ENCODE measurements at regions not wholly inside any gene's neighbourhood (a gene's known extent, or its start where the extent isn't known, plus 50 kb on each side); places are given as distances from the start of the nearest gene placed in this dataset.

GRCh38 chr10:131450216-131450765, 138.8 kb upstream of the TCERG1L start:
- Histone ChIP-seq H3K4me3 (no peak overlapping the region), H3K9me3 (no peaks in the 10 kb centered on the region), H3K4me1 (no peaks in the 10 kb centered on the region), H3K27ac (no peak overlapping the region), H3K4me2 (no peak overlapping the region)
- DNase-seq (ENCODE audit: low read depth in 1 of 2, low spot score in 1 of 2) (no peak), ATAC-seq (no peak), FAIRE-seq (no peak)
- WGBS (ENCODE audit: missing lambda C conversion rate) = 39% methylated on average over 6 of the region's 7 CpGs
- ChIA-PET CTCF (no interaction called here), POLR2A (no interaction called here)
- TF ChIP-seq NPAS2 (CRISPR knock-in tag; IDR thresholded peaks at IDR 0.05; ENCODE audit: borderline replicate concordance) (no peak), ELK1 (IDR thresholded peaks at IDR 0.05; ENCODE audit: low read depth, low read length) (no peak), FOSB (CRISPR knock-in tag; IDR thresholded peaks at IDR 0.05) (no peak), RAD21 (conservative IDR thresholded peaks at IDR 0.05 in 1 of 2, IDR thresholded peaks at IDR 0.05 in 1 of 2) (no peak), ATOH8 (CRISPR knock-in tag; IDR thresholded peaks at IDR 0.05; ENCODE audit: low read depth) (no peak)

- H3K4me3 ChIP-seq = no peak overlapping the region
- POLR2A ChIA-PET = no interaction called here
- H3K4me1 ChIP-seq = no peaks in the 10 kb centered on the region
- no peak overlapping the region for H3K4me2 ChIP-seq
- H3K9me3 ChIP-seq = no peaks in the 10 kb centered on the region
- FAIRE-seq (no peak), DNase-seq (ENCODE audit: low read depth in 1 of 2, low spot score in 1 of 2) (no peak), ATAC-seq (no peak)
- H3K27ac ChIP-seq = no peak overlapping the region
- TF ChIP-seq FOSL2 (IDR thresholded peaks at IDR 0.05) = no peak
- TF ChIP-seq FOSL2 (CRISPR knock-in tag; IDR thresholded peaks at IDR 0.05) = no peak
- no peak for TF ChIP-seq ZC3H11A (IDR thresholded peaks at IDR 0.05)
- no peak for TF ChIP-seq RNF2 (IDR thresholded peaks at IDR 0.05; ENCODE audit: borderline replicate concordance, low read depth)
- no peak for TF ChIP-seq GATA3 (IDR thresholded peaks at IDR 0.05; ENCODE audit: borderline replicate concordance)
- no peak for TF ChIP-seq ELK1 (IDR thresholded peaks at IDR 0.05; ENCODE audit: low read depth, low read length)
- TF ChIP-seq HDAC2 (IDR thresholded peaks at IDR 0.05) = no peak
- TF ChIP-seq CEBPB (IDR thresholded peaks at IDR 0.05) = no peak
- TF ChIP-seq FOXS1 (CRISPR knock-in tag; IDR thresholded peaks at IDR 0.05) = no peak
- TF ChIP-seq MAZ (IDR thresholded peaks at IDR 0.05; ENCODE audit: borderline replicate concordance, low read depth, low read length) = no peak
- TF ChIP-seq RAD21 (conservative IDR thresholded peaks at IDR 0.05 in 1 of 2, IDR thresholded peaks at IDR 0.05 in 1 of 2) = no peak
- no peak for TF ChIP-seq POLR2AphosphoS2 (conservative IDR thresholded peaks at IDR 0.05; ENCODE audit: low read length)
- TF ChIP-seq NPAS2 (CRISPR knock-in tag; IDR thresholded peaks at IDR 0.05; ENCODE audit: borderline replicate concordance) = no peak
- CTCF ChIA-PET = interaction anchor here (1.2 kb wide), 1 partner anchor 424 kb away, joined by 4 read pairs; no protein-coding TSS in a partner anchor
- 12% methylated on average over 6 of the region's 7 CpGs for WGBS (ENCODE audit: missing lambda C conversion rate)
Measured at GRCh38 chr10:131451407-131452015, 140.0 kb upstream of the TCERG1L start.

- no peak for DNase-seq (ENCODE audit: low read depth in 1 of 2, low spot score in 1 of 2)
- no peak overlapping the region for H3K4me3 ChIP-seq
- no peaks in the 10 kb centered on the region for H3K4me1 ChIP-seq
- H3K27ac ChIP-seq = no peak overlapping the region
- WGBS (ENCODE audit: missing lambda C conversion rate) = 57% methylated on average over 26 of the region's 33 CpGs
- H3K4me2 ChIP-seq = no peak overlapping the region
- ChIA-PET CTCF (interaction anchor here (0.5 to 2.5 kb wide), 4 partner anchors 334 to 421 kb away, joined by 3 to 10 read pairs (median 4); no protein-coding TSS in a partner anchor), POLR2A (no interaction called here)
- no peak for FAIRE-seq
- H3K9me3 ChIP-seq = no peaks in the 10 kb centered on the region
- ATAC-seq = peak in 1 of 2 experiments; percentile 18; a peak in 2 of 6 replicates
- TF ChIP-seq ZFP36 (IDR thresholded peaks at IDR 0.05; ENCODE audit: borderline replicate concordance, partially characterized antibody) = no peak
- TF ChIP-seq HOXB5 (CRISPR knock-in tag; IDR thresholded peaks at IDR 0.05) = no peak
- no peak for TF ChIP-seq HDAC2 (IDR thresholded peaks at IDR 0.05)
- TF ChIP-seq MAZ (IDR thresholded peaks at IDR 0.05; ENCODE audit: borderline replicate concordance, low read depth, low read length) = no peak
- no peak for TF ChIP-seq ELK1 (IDR thresholded peaks at IDR 0.05; ENCODE audit: low read depth, low read length)
- TF ChIP-seq HEYL (CRISPR knock-in tag; IDR thresholded peaks at IDR 0.05) = no peak
- TF ChIP-seq SMC3 (IDR thresholded peaks at IDR 0.05) = no peak
- TF ChIP-seq HES2 (IDR thresholded peaks at IDR 0.05) = no peak
- no peak for TF ChIP-seq NFE2L2 (conservative IDR thresholded peaks at IDR 0.05; ENCODE audit: low read length)
- TF ChIP-seq RCOR1 (IDR thresholded peaks at IDR 0.05; ENCODE audit: low read depth, low read length) = no peak
- no peak for TF ChIP-seq RAD21 (conservative IDR thresholded peaks at IDR 0.05 in 1 of 2, IDR thresholded peaks at IDR 0.05 in 1 of 2)
- TF ChIP-seq FOXS1 (CRISPR knock-in tag; IDR thresholded peaks at IDR 0.05) = no peak
- no peak for TF ChIP-seq TP53 (CRISPR knock-in tag; IDR thresholded peaks at IDR 0.05)
- TF ChIP-seq E2F6 (IDR thresholded peaks at IDR 0.05; ENCODE audit: borderline replicate concordance, low read depth) = no peak
- TF ChIP-seq CHD2 (IDR thresholded peaks at IDR 0.05; ENCODE audit: low read length, partially characterized antibody) = no peak
- no peak for TF ChIP-seq JUN (IDR thresholded peaks at IDR 0.05)
Measured at GRCh38 chr10:131452926-131453720, 141.6 kb upstream of the TCERG1L start.
